Skeletal muscle tissue (tissue), 3 donors: ENCODE measurements at regions not wholly inside any gene's neighbourhood (a gene's known extent, or its start where the extent isn't known, plus 50 kb on each side); places are given as distances from the start of the nearest gene placed in this dataset.

Source experiments
- H3K27ac ChIP-seq: one replicate; pipeline ENCODE4 v1.7.0; 2013; ENCODE audit warnings: mild to moderate bottlenecking, low read depth, low read length, inconsistent platforms
- H3K27me3 ChIP-seq, 3 donors: one replicate each; pipeline ENCODE4 v1.7.0; 2013; ENCODE audit warnings: low read length in 3 of 3; ENCODE audit not compliant: control insufficient read depth in 3 of 3, insufficient read depth in 3 of 3
- H3K36me3 ChIP-seq, 3 donors: one replicate each; pipeline ENCODE4 v1.7.0; 2013; ENCODE audit warnings: low read length in 3 of 3; ENCODE audit not compliant: control insufficient read depth in 3 of 3, insufficient read depth in 3 of 3
- H3K4me1 ChIP-seq, 3 donors: one replicate each; pipeline ENCODE4 v1.7.0; 2013; ENCODE audit warnings: low read length in 3 of 3, mild to moderate bottlenecking in 3 of 3; ENCODE audit not compliant: control insufficient read depth in 3 of 3, insufficient read depth in 3 of 3
- H3K4me3 ChIP-seq, 3 donors: one replicate each; pipeline ENCODE4 v1.7.0; 2013; ENCODE audit warnings: low read length in 3 of 3
- H3K9ac ChIP-seq, 3 donors: one replicate each; pipeline ENCODE4 v1.7.0; 2013; ENCODE audit warnings: low read length in 3 of 3, mild to moderate bottlenecking in 3 of 3, moderate library complexity in 2 of 3, low read depth in 1 of 3
- H3K9me3 ChIP-seq, 3 donors: one replicate each; pipeline ENCODE4 v1.7.0; 2013; ENCODE audit warnings: low read length in 3 of 3; ENCODE audit not compliant: control insufficient read depth in 3 of 3
- donor health status: Osteomylitis.

DNA sequence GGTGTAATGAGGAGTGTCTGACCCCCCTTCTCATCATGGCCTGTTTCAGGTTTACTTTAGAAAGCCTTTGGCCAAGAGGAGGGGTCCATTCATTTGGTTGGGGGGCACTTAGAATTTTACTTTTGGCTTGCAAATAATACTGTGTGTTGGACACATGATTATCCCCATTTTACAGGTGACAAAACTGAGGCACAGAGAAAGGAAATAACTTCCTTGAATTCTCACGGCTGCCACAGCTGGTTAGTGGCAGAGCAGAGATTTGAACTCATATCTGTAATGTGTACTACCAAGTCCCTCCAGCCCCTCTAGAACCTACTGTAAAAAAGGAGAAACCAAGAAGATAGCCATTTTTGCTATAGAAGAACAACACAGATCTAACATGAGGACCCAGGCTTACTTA, 124.8 kb upstream of the NDUFV2 start:
- Histone ChIP-seq H3K27ac (no peak overlapping the region), H3K4me3 (no peak overlapping the region), H3K9ac (no peak overlapping the region), H3K27me3 (no peaks in the 10 kb centered on the region), H3K36me3 (no peaks in the 10 kb centered on the region), H3K9me3 (no peaks in the 10 kb centered on the region), H3K4me1 (no peaks in the 10 kb centered on the region)

- Histone ChIP-seq H3K4me3 (no peak overlapping the region), H3K27me3 (no peaks in the 10 kb centered on the region), H3K27ac (no peak overlapping the region), H3K36me3 (no peaks in the 10 kb centered on the region), H3K9me3 (no peaks in the 10 kb centered on the region), H3K9ac (no peak overlapping the region), H3K4me1 (no peaks in the 10 kb centered on the region)
These were observed 124.1 kb upstream of the NDUFV2 start for GRCh38 chr18:8978394-8978793.

GRCh38 chr18:8979258-8979988, 123.1 kb upstream of the NDUFV2 start:
- no peaks in the 10 kb centered on the region for H3K4me1 ChIP-seq

GRCh38 chr18:8980496-8980895, 122.0 kb upstream of the NDUFV2 start:
- no peak overlapping the region for H3K9ac ChIP-seq
- H3K36me3 ChIP-seq = no peaks in the 10 kb centered on the region
- H3K4me1 ChIP-seq = no peaks in the 10 kb centered on the region
- H3K4me3 ChIP-seq = no peak overlapping the region
- no peak overlapping the region for H3K27ac ChIP-seq
- no peaks in the 10 kb centered on the region for H3K9me3 ChIP-seq
- H3K27me3 ChIP-seq = no peaks in the 10 kb centered on the region

More at GRCh38 chr18:8979258-8979988, 123.1 kb upstream of the NDUFV2 start:
- Histone ChIP-seq H3K27ac (no peak overlapping the region), H3K9ac (no peak overlapping the region), H3K36me3 (no peaks in the 10 kb centered on the region), H3K9me3 (no peaks in the 10 kb centered on the region), H3K27me3 (no peaks in the 10 kb centered on the region), H3K4me3 (no peak overlapping the region)

- H3K36me3 ChIP-seq = no peaks in the 10 kb centered on the region
- no peak overlapping the region for H3K27ac ChIP-seq
These were observed 121.6 kb upstream of the NDUFV2 start for GRCh38 chr18:8980918-8981317.

DNA sequence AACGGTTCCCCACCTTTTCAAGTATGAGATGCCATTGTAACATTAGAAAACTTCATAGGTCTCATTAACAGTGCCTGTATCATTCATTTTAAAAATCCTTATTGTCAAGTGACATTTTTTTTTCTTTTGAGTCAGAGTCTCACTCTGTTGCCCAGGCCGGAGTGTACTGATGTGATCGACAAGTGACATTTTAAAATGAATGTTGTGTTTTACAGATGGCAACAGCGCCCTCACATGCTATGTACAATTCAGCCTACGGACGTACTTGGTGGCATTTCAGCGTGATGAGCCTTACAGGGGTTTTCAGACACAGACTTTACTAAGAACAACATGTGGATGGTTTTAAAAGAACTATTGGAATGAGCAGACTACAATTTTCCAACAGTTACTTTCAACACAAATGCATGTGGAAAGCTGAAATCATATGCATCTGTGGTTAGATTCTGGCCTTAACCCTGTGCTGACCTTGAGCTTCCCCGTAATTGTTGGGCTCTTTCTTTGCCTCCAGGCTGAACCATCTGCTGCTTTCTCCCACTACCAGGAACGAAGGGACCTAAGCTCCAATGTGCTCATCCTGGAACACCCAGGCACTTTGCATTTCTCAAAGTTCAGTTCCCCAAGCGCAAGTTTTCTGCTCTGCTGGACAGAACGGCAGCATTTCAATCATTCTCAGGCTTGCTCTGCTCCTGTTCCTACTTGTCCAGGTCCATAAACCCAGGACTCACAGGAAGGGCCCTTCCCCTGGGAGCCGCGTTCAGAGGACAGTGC, 119.9 kb upstream of the NDUFV2 start:
- Histone ChIP-seq H3K27me3 (peaks cover 0 to 3% (median 0%) of the 10 kb centered on the region in 3 donors), H3K4me1 (no peaks in the 10 kb centered on the region), H3K27ac (no peak overlapping the region), H3K36me3 (no peaks in the 10 kb centered on the region), H3K4me3 (no peak overlapping the region), H3K9me3 (no peaks in the 10 kb centered on the region), H3K9ac (no peak overlapping the region)

More at GRCh38 chr18:8980918-8981317, 121.6 kb upstream of the NDUFV2 start:
- no peak overlapping the region for H3K4me3 ChIP-seq
- no peaks in the 10 kb centered on the region for H3K4me1 ChIP-seq
- no peak overlapping the region for H3K9ac ChIP-seq
- no peaks in the 10 kb centered on the region for H3K9me3 ChIP-seq
- no peaks in the 10 kb centered on the region for H3K27me3 ChIP-seq

DNA sequence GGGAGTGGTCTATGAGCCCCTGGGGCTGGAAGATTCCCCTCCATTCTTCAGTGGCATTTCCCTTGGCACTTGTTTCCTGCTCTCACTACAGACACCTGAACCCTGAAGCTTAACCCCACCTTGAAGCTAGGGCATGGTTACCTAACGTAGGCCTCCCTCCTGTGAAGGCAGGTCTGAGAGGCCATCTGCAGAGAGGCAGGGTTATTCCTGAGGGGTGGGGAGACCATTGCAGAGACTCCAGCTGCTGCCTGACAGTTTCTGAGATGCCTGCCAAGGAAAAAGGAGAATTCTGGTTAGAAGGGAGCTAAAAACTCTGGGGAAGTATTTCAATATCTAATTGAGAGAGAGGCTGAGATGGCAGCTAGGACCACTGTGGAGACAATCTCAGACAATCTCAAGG, 119.3 kb upstream of the NDUFV2 start:
- Histone ChIP-seq H3K27ac (no peak overlapping the region), H3K9me3 (no peaks in the 10 kb centered on the region), H3K9ac (no peak overlapping the region), H3K27me3 (peaks cover 0 to 3% (median 0%) of the 10 kb centered on the region in 3 donors), H3K4me1 (no peaks in the 10 kb centered on the region), H3K4me3 (no peak overlapping the region), H3K36me3 (no peaks in the 10 kb centered on the region)

- H3K27me3 ChIP-seq = peaks cover 0 to 3% (median 0%) of the 10 kb centered on the region in 3 donors
- no peak overlapping the region for H3K4me3 ChIP-seq
- H3K27ac ChIP-seq = no peak overlapping the region
- no peaks in the 10 kb centered on the region for H3K9me3 ChIP-seq
- H3K4me1 ChIP-seq = no peaks in the 10 kb centered on the region
- H3K36me3 ChIP-seq = no peaks in the 10 kb centered on the region
- H3K9ac ChIP-seq = no peak overlapping the region
These were observed 118.3 kb upstream of the NDUFV2 start for GRCh38 chr18:8984131-8984721.

DNA sequence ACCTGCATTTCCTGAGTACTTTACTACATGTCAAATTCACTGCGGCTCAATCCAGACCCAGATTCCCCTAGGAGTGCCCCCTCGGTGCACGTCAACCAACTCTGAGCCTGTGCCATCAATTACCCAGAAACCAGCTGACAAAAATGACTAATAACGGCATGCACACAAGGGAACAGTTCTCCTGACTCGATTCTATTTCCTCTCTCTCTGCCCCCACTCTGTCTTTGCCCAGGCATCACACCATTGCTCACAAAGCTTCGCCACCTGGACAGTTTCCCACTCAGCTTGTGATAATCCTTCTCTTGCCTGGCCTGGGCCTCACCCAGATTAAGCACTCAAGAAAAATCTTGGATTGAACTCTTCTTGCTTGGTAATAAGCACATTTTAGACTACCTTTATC, 115.3 kb upstream of the NDUFV2 start:
- H3K4me1 ChIP-seq = peaks cover 6 to 13% (median 9%) of the 10 kb centered on the region in 3 donors
- no peaks in the 10 kb centered on the region for H3K36me3 ChIP-seq
- peaks cover 0 to 3% (median 0%) of the 10 kb centered on the region in 3 donors for H3K27me3 ChIP-seq
- no peak overlapping the region for H3K9ac ChIP-seq
- no peak overlapping the region for H3K4me3 ChIP-seq
- H3K27ac ChIP-seq = no peak overlapping the region
- H3K9me3 ChIP-seq = no peaks in the 10 kb centered on the region
